NCI-H524 (cell line): ENCODE measurements at regions not wholly inside any gene's neighbourhood (a gene's known extent, or its start where the extent isn't known, plus 50 kb on each side); places are given as distances from the start of the nearest gene placed in this dataset.
"Not testable (repeated sequence)": the region's sequence is repeated elsewhere in the genome, so short reads cannot be mapped to it uniquely, and the experiment has no call there.

ENCODE experiments used
- DNase-seq, 2 experiments: peaks; one replicate each; lab custom pipeline; 2025; lab: John Stamatoyannopoulos, UW

DNA sequence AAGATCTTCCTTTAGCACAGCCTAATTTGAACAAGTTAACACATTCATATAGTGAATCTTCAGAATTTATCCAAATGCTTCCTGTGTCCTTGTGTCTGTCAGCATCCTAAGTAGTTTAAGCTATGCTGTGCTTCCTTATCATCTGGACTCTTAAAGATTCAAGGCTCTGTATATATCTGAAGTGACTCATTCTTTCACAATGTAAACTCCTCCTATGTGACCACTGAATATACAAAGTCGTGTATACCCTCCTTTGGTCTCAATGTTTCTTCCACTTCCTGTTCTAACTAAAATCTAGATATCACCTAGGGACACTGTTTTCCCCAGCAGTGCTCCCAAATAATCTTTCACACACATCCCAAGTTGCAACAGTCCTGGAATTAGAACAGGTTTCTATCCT, 935.7 kb upstream of the NUDT12 start:
- no peak for DNase-seq

DNA sequence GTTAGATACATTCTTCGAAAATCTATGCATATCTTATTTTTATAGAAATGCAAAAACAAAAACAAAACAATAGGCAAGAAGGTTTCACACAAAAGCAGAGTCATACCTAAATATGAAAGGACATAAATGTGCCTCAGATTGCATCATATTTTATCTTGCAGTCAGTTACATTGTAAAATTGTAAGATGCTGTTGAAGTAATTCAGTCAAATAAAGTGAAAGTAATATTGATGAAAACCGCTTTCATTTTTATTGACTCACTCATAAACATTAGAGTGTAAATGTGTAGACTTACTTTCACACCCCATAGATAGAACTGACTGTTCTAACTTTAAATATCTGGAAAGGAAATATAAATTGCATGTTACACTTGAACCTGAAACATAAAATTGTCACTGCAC, 931.5 kb upstream of the NUDT12 start:
- DNase-seq = no peak

DNA sequence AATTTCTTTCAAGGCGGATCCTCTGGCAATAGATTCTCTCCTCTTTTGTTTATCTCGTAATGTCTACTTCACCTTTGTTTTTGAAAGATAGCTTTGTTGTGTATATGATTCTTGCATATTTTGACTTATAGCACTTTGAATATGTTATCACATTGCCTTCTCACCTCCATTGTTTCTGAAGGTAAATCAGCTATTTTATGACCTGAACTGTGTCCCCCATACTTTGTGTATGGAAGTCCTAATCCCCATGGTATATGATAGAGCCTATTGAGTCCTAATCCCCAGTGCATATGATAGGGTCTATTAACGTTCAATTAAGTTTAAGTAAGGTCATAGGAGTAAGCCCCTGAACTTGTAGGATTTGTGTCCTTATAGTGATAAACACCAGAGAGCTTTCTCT, 910.2 kb upstream of the NUDT12 start:
- DNase-seq = no peak

DNA sequence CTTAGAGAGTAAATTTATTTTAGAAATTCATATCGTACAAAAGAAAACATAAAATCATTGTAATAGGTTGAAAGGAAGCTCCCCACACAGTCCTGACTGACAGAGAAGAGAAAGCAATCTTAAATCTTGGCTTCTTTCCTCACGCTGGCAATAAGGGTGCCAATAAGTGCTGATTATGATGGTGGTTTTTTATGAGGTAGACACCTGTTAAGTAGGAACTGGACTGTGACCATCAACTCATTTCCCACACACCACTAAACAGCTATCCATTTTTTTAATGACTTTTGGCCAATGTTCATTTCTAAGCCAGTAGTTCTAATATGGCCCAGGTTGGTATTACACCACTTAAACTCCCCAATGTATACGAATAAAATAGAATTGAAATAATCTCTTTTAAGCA, 893.5 kb upstream of the NUDT12 start:
- peak; percentile 43 to 83 for DNase-seq

DNA sequence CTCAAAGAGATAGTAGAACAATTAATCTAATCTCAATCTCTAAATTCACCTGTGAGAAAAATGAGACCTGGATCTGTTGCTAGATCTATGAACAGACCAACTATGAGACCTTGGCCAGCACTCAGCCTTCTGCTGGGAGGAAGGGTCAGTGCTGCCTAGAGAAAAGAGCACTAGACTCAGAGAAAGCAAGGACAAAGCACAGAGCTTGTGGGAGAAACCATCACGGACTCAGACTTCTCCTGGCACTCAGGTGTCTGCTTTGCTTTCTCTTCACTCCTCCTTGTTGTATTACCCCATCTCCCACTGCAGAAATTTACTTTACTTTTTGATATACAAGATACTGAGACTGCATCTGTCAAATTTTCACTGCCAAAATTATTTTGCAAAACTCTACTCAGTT, 890.0 kb upstream of the NUDT12 start:
- no peak for DNase-seq

DNA sequence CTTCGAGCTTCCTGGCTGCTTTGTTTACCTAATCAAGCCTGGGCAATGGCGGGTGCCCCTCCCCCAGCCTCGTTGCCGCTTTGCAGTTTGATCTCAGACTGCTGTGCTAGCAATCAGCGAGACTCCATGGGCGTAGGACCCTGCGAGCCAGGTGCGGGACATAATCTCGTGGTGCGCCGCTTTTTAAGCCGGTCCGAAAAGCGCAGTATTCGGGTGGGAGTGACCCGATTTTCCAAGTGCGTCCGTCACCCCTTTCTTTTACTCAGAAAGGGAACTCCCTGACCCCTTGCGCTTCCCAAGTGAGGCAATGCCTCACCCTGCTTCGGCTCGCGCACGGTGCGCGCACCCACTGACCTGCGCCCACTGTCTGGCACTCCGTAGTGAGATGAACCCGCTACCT, 889.3 kb upstream of the NUDT12 start:
- DNase-seq = not testable (repeated sequence)

DNA sequence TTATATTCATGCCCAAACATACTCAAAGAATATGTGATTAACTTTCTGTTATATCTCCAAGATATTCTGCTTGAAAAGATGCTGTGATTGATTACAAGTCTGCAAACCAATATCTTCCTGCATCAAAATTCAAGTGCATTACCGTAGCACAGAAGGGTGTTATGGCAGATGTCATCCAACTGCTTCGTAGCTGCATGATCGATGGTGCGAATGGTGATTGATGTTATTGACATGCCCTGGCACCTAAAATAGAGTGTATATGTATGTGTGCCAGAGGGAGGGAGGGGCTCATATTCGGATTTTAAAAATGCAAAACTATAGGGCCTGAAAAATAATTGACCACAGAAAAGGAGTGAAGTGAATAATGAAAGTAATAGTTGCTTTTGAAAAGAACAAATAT, 882.1 kb upstream of the NUDT12 start:
- no peak for DNase-seq

DNA sequence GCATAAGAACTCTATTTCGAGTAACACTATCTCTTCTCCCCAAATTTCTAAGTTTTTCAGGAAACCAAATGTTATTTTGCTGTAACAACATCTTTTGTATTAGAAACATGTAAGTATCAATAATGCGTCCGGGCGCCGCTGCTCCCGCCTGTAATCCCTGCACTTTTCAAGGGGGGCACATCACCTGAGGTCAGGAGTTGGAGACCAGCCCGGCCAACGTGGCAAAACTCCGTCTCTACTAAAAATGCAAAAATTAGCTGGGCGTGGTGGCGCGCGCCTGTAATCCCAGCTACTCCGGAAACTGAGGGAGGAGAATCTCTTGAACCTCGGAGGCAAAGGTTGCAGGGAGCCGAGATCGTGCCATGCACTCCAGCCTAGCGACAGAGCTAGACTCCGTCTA, 881.1 kb upstream of the NUDT12 start:
- DNase-seq = no peak

DNA sequence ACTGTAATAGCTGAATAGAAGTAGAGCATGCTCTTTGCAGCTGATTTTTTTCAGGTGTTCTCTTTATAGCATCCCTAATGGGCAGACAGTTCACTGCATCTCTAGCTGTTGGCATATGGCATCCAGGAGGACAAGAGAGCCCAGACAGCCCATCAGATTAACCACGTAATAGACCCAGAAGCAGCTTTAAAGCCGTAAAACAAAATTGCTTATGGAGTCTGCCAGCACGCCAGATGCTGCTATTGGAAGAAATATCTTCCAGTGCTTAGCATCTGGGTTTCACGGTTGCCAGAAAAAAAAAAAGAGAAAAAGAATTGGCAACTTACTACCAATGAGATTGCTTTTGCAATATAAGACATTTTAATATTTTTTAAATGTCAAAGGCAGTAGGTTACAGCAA, 869.4 kb upstream of the NUDT12 start:
- peak; percentile 92 to 97 for DNase-seq

DNA sequence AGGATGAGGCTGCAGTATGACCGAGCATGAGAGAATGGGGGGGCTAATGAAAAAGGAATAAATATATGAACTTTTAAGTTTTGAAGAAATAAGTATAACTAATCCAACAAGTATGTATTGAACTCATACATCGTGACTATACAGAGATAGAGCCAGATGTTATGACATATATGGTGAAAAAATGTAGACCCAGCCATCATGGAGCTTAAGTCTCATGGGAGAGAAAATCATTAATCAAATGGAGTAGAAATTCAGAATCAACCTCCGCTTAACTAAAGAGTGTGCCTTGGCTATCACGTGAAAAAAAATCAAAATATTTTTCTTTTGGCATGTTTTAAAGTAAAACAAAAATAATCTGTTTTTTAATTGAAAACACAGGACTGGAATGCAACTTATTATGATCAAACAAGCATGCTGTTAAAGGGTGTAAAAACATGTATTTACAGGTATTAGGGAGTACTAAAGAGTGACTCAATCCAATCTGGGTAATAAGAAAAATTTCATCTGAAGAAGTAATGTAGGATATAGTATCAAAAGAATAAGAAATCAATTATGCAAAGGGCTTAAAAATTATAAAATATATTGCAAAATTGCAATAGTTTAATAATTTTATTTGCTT, 868.5 kb upstream of the NUDT12 start:
- no peak for DNase-seq

DNA sequence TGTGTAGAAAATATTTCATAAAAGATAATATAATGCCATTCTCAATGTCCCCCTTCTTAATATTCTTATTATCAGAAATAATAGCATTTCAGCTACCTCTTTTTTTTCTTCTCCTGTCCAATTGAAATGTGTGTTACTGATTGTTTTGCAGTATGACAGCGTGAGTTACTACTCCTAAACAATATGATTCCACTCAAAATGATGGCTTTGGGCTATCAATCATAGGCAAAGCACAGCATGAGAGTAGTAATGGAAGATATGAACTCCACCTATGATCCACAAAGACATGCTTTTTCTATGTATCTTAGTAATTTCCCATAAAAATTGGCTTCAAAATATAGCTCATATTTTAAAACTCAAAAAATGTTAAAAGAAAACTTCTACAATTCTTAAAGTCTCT, 867.3 kb upstream of the NUDT12 start:
- no peak for DNase-seq

DNA sequence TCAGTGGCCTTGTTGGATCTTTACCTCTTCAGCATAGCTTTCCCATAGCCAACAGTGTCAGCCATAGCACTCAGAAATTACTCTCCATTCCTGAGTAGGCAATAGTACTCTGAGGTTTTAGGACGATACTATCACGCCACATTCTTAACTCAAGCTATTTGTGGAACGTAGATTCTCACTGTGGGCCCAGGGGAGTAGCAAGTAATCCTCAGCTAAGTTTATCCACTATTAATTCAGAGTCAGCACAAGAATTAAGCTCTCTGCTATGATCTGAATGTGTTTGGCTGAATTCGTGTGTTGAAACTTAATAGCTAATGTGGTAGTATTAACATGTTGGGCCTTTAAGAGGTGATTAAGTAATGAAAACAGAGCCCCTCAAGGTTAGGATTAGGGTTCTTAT, 858.8 kb upstream of the NUDT12 start:
- peak in 1 of 2 experiments; percentile 69 for DNase-seq

DNA sequence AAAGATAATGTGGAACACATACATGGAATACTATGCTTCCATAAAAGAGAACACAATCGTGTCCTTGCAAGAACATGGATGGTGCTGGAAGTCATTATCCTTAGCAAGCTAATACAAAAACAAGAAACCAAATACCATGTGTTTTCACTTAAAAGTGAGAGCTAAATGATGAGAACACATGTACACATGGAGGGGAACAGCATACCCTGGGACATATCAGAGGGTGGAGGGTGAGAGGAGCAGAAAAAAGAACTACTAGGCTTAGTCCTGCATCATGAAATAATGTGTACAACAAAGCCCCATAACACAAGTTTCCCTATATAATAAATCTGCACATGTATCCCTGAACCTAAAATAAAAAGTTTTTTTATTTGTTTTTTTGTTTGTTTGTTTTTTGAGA, 855.5 kb upstream of the NUDT12 start:
- no peak for DNase-seq

DNA sequence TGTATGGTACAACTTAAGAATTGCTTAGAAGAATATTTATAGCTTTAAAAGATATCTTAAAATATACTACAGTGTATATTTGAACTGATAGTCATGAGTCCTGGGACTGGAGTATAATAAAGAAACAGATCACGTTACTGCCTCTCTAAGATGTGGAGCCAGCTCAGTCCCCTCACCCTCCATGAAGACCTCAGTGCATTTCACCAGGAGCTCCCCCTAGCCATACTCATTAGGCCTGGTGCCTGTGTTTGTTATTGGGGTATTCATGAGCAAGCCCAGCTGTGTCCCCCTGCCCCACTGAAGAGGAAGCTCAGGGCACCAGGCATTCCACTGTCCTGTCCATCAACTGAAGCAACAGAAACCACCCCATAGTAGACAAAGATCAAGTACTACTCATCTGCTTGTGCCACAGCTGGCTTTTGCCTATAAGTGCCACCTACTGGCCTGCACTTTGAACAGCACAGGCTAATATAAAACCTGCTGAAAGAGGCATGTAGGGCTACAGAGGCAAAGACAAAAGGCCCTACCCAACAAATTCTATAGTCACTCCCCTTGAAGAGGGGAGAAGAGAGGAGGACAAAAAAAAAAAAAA, 850.2 kb upstream of the NUDT12 start:
- peak; percentile 5 to 26 for DNase-seq

DNA sequence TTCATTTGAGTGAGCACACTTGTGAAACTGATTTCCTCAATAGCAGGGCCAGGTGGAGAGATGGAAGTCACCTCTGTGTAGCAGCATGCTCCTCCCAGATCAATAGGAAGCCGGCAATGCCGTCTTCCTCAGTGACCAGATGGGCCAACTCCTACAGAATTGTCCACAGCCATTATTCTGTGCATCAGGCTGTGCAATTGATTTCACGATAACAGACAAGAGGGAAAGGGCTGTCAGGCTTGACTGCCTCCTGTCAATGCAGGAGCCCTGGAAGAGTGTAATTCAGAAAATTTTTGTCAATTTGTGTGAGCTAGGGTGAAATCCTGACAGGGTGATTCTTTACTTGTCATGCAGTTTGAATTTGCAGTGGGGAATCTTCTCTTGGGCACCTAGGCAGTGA, 838.4 kb upstream of the NUDT12 start:
- no peak for DNase-seq

DNA sequence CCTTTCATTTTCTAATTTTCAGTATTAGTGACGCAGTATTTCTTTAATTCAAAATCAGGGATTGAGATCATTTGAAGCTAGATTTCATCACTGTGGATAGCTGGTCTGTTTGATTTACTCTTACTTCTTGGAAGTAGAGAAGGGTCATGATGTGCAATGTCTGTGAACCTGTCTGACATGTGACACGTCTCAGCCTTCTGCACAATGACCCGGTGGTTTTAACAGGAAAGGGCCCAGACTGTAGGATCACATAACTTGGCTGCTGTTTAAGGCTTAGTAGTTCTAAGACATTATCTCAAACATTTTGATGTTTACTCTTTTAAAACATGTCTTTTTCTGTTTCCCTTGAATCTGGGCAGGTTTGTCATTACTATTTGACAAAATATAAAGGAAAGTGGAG, 823.3 kb upstream of the NUDT12 start:
- no peak for DNase-seq

DNA sequence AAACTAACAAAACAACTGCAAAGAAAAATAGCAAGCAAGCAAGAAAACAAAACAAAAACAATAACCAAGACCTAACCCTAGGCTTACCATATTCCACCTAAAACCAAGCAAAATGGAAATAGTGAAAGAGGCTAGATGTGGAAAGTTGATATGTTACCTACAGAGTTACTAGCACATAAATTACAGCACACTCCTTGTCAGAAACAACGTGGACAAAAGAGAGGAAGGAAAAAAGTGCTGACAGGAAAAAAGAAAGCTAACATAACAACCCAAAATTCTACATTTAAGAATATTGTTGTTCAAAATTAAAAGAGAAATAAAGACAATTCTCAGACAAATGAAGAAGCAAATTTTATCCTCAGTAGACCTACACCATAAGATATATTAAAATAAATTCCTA, 812.8 kb upstream of the NUDT12 start:
- no peak for DNase-seq

DNA sequence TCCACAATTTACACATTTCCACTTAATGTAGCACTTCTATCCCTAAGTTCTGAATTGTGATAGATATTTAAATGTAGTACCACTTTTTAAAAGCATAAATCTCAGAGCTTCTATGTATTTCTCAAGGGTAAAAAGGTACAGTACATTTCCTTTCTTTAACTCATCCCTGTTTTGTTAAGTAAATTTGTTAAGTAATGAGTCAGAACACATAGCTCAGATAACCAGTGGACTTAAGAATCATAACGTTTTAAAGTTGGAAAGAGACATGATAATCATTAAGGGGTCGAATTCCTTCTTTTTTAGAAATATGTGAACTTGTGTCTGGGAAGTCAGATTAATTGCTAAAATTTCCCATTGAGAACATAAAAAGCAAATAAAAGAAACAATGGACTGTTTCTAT, 810.2 kb upstream of the NUDT12 start:
- DNase-seq = no peak

DNA sequence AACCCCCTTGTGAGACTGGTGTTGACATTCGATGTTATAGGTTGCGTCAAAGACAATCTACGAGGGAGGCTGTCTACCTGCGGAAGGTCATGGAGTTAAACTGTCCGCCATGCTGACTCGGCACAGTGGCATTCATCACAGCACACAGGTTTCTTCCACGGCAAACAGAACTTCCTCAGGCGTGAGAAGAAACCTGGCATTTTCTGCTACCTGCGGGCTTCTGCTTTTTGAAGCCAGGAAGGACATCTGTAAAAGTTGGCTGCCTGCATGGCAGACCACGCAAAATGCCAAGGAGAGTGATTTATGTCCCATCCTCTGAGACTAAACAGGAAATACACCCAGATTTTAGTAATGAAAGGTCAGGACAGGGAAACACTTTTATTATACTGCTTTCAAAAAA, 809.8 kb upstream of the NUDT12 start:
- no peak for DNase-seq

DNA sequence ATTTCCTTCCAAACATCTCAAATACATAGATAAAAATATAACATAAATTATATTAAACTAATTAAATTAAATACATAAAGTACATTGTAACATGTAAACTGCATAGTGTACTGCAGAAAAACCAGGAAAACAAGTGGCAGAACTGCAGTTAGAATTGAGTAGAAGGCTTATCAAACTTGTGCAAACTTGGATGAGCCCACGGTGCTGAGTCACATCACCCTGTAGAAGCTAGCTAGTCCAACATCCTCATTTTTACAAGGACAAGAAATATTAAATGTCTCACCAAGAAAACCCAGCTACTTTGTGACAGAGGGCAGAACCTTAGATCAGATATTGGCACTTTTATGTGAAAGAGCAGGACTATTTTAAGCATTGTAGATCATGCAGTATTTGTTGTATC, 807.9 kb upstream of the NUDT12 start:
- no peak for DNase-seq

DNA sequence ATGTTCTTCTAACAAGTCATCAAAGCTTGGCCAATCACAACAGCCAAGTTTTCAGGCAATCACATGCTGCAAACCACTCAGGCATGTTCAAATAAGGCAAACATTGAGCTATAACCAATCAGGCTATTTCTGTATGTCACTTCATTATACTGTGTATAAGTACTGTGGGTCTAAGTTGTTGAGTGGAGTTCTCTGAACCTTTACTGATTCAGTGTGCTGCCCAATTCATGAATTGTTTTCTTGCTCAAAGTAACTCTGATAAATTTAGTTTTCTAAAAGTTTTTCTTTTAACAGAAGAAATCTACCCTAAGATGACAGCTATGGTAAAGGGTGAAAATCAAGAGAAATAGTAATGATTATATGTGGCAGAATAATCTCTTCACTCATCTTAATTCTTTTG, 805.4 kb upstream of the NUDT12 start:
- no peak for DNase-seq

DNA sequence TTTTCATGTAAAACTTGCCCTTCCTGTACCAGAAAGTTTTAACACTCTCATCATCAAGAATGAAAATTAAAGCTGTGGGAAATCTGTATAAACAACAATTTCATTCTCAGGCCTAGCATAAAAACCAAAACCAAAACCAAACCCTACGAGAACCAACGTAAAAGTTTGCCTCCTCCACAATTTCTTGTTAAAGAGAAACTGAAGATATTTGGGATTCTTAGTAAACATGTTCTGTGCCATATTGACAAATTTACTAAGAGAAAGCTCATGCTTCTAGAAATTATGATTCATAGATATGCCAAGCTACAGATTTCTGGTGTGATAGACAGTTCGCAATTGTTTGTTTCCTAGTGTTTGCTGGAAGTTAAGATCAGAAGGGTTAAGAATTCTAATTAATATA, 801.0 kb upstream of the NUDT12 start:
- DNase-seq = no peak

DNA sequence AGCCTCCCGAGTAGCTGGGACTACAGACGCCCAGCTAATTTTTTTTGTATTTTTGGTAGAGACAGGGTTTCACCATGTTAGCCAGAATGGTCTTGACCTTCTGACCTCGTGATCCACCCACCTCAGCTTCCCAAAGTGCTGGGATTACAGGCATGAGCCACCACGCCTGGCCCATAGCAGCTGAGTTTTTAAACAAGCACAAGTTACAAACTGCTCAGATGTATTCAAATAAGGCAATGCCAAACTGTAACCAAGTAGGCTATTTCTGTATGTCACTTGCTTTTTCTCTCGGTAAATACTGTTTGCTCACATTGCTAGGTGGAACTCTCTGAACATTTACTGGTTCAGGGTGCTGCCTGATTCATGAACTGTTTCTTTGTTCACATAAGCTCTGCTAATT, 799.3 kb upstream of the NUDT12 start:
- no peak for DNase-seq

DNA sequence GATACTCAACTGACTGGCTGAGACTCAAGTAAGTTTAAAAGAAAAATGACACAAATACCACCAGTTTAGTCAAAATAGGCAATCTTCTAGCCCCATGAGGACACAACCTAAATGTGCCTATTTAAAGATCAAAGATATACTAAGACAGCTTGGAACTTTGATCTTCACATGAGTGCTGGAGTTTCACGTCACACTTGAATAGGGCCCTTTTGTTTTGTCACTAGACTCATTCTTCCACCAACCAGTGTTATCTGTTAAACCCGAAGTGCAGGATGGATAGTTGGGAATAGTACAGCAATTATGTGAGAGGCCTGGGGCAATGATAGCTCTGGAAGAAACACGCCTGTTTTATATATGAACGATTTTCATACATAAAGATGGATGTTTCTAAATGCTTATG, 792.8 kb upstream of the NUDT12 start:
- no peak for DNase-seq

DNA sequence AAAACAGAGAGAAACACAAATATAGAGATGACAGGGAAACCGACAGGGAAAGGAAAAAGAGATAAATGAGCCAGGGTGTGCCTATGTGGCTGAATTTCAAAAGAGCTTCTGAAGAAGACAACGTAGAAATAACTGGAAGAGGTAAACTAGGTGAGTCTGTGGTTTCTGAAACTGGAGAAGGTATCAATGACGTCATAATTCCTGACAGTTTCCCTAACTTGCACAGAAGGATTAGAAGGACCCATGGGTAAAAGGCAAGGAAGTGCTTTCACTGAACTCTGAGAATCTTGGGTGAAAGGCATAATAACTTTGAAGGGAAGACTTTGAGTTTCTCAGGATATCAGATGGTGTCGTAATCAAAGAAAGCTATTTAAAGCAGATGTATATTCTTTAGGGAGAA, 790.8 kb upstream of the NUDT12 start:
- no peak for DNase-seq
